Left renal pelvis (tissue), 4 donors: ENCODE measurements at regions not wholly inside any gene's neighbourhood (a gene's known extent, or its start where the extent isn't known, plus 50 kb on each side); places are given as distances from the start of the nearest gene placed in this dataset.

Experiments used
- DNase-seq, 4 donors: peaks; one replicate each; pipeline ENCODE4 v3.0.0-alpha.2; 2013; ENCODE audit warnings: low read depth in 4 of 4, low spot score in 3 of 4

DNA sequence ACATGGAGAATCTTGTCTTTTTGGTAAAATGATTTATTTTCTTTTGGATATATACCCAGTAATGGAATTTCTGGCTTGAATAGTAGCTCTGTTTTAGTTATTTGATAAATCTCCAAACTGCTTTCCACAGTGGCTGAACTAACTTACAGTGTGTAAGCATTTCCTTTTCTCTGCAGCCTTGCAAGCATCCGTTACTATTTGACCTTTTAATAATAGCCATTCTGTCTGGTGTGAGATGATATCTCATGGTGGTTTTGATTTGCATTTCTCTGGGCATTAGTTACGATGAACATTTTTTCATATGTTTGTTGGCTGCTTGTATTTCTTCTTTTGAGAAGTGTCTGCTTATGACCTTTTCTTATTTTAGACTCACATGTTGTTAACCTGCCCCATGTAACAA, 190.2 kb downstream of the GALR1 start:
- DNase-seq, result no peak

DNA sequence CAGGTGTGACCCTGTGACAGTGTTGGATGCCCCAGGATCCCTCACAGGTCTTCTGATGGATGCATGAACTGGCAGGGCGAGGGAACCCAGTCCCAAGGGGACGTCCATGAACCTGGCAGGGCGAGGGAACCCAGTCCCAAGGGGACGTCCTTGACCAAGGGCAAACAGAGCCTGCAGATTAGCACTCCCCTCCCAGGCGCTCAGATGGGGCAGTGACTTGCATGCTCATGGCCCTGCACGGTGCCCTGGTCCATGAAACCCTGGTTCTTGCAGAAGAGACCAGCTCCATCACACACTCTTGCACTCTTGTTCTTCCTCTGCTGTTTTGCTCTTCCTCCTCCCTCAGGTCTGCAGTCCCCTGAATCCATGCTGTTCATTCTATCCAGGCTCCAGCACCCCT, 192.7 kb downstream of the GALR1 start:
- no peak for DNase-seq

- DNase-seq, result no peak
Observed at GRCh38 chr18:77444385-77444784, 194.7 kb downstream of the GALR1 start.

DNA sequence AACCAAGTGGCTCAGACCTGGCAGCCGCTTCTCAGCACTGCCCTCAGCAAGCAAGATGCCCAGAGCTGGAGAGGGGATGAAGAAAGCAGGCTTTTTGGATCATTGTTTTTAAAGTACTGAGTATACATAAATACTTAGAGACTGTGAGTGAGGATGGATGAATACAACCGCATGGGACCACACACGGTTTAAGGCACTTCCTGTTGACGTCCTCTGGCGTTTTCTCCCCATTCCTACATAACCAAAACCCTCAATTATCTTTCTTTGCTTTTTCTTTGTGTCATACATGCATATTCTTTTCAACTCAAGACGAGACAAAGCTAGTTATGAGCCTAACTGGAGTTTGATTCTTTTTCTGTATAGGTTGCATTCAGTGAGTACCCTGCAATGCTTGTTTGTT, 198.4 kb downstream of the GALR1 start:
- DNase-seq, result no peak

GRCh38 chr18:77455004-77455403, 205.4 kb downstream of the GALR1 start:
- DNase-seq, result no peak

GRCh38 chr18:77457681-77458080, 208.0 kb downstream of the GALR1 start:
- no peak for DNase-seq

DNA sequence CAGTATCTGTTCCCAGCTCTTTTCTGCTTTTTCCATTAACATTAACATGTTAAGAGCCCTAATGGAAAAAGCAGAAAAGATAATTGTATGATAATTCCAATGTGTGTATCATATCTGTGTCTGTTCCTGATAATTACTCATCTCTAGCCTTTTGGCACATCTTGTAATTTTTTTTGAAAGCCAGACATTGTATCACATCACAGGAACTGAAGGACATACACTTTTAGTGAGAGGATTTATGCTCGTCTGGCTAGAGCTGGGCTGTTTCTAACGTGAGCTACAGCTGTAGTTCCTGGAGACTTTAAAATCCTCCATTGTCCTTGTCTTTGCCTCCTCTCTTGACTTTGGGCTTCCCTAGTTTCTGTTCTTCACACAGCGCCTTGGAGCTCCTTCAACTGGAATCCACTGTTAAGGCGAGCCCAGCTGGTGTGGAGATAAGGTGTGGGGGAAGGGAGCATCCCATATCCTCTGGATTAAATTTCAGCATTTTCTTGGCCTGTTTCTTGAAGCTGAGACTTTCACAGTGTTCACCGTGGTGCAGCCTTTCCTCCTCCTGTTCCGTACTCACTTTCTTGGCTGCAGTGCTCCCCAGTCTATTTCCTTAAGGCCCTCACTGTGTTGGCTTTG, 211.5 kb downstream of the GALR1 start:
- no peak for DNase-seq

- DNase-seq, result no peak
Observed at GRCh38 chr18:77464917-77465316, 215.3 kb downstream of the GALR1 start.

DNA sequence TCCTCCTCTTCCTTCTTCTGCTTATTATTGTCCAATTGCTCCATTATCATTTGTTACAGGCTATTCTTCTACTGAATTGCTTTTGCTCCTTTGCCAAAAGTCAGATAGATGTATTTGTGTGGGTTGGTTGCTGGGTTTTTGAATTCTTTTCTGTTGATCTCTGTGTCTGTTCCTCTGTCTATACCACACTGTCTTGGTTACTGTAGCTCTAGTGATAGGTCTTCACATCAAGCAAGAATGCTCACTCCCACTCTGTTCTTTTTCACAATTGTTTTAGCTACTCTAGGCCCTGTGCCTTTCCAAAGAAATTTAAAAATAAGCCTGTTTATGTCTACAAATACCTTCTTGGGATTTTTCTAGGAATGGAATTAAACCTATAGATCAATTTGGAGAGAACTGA, 217.2 kb downstream of the GALR1 start:
- no peak for DNase-seq

GRCh38 chr18:77469131-77469530, 219.5 kb downstream of the GALR1 start:
- no peak for DNase-seq

DNA sequence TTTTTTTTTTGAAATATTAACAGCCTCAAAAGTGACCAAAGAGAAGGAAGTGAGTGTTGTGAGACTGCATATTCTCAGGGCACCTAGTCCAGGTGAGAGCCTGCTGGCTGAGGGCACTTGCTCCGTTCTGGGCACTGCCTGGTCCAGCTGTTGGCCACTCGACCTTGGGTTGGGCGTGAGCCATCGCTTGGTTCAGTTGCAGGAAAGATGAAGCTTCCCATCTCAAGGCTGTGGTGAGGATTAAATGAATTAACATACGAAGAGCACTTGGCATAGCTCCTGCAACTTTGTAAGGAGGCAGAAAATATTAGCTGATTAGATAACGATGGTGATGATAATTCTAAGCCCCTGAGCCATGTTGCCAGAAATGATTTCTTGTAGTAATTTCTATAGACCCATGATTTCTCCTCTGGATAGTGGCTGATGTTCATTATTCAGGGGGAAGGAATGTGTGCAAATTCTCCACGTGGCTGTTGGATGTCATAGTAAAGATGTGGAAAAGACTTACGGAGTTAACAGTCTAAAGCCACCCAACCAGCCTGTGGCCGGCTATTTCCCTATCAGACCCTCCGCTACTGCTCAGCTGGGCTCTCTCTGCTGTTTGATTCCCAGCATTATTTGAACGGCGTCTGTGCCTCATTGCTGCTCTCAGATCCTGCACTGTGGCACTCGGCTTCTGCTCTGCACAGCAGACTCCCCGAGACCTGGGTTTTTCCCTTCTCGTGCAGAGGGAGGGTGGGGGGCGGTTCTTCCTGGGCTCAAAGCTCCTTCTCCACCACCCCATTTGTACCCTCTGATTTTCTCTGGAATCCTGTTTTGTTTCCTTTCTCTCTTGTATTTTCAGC, 221.1 kb downstream of the GALR1 start:
- no peak for DNase-seq

DNA sequence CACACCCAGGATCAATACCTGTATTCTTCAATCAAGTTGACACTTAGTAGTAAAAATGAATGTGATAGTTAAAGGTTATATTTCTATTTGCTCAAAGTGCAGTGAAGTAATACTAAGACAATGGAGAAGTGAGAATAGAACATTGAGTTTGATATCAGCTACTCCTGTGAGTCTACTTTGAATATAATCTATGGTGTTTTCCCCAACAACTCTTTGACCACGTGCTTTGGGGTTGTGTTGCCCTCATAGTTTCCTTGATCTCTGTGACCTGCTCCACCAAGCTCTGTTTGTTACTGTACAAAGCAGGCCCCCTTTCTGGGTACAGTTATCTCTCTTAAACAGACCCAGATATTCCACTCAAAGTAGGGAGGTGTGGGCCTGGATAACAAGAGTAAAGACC, 222.9 kb downstream of the GALR1 start:
- no peak for DNase-seq

DNA sequence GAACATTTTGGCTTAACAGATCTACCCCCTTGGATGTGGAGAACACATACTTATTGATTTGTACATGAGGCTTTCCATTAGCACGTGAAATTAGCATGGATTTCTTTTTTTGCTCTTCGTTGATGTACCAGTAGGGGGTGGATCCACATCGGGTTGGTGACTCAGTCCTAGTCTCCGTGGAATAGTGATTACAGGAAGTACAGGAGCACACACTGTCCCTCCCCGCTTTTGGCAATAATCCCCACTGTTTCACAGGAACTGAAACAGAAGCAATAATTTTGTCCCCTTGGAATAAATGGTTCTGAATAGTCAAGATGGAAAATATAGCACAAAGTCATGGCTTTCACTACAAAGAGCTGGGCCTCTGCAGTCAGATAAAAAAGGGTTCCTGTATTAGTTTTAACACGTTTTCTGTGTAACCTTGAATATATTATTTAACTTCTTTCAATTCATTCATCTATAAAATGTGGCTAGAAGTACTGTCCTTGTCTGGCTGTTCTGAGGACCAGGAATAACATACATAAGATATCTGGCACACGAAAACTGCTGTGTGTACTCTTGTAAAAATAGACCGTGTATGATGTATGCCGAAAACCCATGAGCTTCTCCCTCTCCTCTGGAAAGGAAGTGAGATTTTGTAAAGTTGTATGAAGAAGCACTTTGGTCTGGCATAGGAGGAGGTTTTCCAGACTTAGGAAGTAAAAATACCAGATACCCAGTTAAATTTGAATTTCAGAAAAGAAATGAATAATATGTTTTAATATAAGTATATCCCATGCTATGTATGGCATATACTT, 229.2 kb downstream of the GALR1 start:
- no peak for DNase-seq

DNA sequence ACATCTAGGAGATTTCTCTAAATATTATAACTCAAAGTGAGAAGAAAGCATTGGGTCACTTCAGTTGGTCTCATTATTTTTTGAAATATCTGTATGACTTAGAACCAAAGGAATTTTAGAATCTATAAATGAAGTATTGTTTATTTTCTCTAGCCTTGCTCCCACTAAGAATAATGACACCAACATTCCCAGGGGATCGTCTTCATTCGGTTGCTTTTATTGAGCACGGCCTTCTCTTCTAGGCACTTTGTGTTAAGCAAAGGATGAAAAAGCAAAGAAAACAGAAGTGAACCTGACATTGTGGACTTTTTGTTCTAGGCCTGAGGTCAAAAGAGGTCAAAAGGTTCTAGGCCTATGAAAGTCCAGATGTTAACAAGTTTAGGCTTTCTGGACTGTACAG, 231.9 kb downstream of the GALR1 start:
- no peak for DNase-seq

- no peak for DNase-seq
Observed at GRCh38 chr18:77482190-77483085, 232.8 kb downstream of the GALR1 start.

- no peak for DNase-seq
Observed at GRCh38 chr18:77486985-77487384, 237.3 kb downstream of the GALR1 start.

DNA sequence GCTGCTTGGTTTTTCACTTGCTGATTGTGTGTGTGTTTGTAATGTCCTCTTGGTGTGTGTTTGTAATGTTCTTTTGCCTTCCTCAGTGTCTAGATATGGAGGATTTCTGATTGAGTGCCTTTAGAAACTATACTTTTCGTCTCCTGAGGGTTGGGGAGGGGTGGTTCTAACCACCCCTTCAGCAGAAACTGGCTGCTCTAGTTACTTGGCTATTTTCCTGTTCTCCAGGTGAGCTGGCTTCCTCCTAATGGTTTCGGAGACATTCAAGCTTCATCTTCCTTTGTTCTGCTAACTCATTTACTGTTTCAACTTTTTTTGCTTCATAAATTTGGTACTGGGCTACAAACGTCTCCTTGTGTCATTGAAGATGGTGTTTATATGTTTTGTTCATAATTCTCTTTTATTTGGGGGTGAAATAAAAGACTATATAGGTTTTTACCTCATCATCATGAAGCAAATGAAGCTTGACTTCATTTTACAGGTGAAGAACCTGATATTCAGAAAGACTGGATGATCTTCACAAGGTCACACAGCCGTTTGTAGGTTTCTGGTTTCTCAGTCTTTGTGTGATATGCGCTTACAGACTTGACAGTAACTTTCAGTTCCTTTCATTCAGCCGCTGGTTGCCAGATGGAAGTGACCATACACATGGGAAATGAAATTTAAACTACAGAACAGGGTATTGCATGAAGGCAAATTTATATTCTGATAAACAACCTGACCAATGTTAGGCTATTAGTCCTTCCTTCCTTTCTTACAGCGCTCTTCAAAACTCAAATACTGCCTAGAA, 238.5 kb downstream of the GALR1 start:
- DNase-seq, result no peak

DNA sequence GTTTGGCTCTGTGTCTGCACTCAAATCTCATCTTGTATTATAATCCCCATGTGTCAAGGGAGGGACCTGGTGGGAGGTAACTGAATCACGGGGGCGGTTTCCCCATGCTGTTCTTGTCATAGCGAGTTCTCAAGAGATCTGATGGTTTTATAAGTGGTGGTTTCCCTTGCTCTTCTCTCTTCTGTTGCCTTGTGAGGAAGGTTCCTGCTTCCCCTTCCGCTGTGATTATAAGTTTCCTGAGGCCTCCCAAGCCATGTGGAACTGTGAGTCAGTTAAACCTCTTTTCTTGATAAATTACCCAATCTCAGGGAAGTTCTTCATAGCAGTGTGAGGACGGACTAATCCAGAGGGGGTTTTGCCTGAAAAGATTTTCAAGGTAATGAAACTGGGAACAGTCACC, 245.4 kb downstream of the GALR1 start:
- no peak for DNase-seq

GRCh38 chr18:77495982-77496690, 246.5 kb downstream of the GALR1 start:
- no peak for DNase-seq
